M059J (cell line): ENCODE measurements at regions not wholly inside any gene's neighbourhood (a gene's known extent, or its start where the extent isn't known, plus 50 kb on each side); places are given as distances from the start of the nearest gene placed in this dataset.
"Not testable (repeated sequence)": the region's sequence is repeated elsewhere in the genome, so short reads cannot be mapped to it uniquely, and the experiment has no call there.

Experiments used
- DNase-seq: peaks from one replicate; pipeline ENCODE4 v3.0.0-alpha.2; 2012; ENCODE audit warnings: low read depth

DNA sequence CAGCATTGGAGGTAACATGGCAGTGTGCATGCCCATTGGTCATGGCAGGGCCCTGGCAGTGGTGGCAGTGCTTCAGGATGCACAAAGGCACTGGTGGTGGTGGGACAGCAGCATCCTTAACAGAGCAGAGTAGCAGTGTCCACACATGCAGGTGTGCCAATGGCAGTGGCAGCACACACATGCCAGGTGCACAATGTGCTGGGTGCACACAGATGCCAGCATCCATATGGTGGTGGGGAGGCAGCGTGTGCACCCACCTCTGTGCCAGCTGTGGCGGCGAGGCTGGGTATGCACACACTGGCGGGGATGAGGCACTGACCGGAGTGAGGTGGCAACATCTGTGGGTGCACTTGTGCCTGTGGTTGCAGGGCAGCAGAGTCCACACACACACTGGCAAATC, 150.6 kb downstream of the SI start:
- DNase-seq = no peak

DNA sequence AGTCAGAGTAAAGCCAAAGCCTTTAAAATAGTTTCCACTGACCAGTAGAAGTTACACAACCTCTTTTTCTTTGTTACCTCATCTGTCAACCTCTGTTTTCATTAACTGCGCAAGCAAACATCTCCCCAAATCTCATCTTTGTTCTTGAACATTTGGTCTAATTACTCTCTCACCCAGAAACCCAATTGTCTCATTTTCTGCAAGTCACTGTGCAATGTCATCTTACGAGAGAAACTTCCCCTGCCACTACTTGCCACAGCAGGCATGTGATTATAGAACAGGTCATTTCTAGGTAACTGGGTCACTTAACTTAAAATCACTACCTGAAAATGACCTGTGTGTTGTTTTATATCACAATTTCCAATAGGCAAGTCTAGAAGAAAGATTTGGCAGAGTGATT, 159.4 kb downstream of the SI start:
- DNase-seq = no peak

DNA sequence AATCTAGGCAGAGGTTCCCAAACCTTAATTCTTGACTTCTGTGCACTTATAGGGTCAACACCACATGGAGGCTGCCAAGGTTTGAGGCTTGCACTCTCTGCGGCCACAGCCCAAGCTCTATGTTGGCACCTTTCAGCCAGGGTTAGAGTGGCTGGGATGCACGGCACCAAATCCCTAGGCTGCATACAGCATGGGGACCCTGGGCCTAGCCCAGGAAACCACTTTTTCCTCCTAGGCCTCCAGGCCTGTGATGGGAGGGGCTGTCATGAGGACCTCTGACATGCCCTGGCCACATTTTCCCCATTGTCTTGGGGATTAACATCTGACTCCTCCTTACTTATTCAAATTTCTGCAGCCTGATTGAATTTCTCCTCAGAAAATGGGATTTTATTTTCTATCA, 165.4 kb downstream of the SI start:
- DNase-seq = no peak

DNA sequence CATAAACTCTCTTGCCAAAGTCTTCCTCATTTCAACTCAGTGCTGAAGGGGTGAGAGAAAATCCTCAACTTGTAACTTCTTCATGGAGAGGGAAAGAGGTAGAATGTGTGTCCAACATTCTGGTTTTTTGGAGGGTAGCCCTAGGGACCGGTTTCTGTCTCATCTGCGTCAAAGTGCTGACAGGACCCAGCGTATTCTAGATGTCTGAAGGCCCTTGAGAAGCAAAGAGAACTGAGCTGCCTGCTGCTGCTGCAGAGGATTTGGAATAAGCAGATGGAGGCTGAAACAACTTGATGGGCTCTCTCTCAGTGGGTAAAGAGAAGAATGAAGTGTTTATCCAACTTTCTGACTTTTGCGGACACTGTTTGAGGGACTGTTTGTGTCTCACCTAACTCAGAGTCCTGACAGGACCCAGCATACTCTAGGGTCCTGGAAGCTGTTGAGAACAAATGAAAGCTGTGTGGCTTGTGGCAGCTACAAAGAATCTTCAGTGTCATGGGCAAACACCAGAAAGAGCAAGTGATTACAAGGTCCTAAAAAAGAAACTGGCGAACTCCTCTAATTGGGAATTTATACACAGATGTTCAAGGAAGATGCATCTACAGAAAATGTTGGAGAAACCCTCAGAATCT, 174.4 kb downstream of the SI start:
- DNase-seq = peak; percentile 2

DNA sequence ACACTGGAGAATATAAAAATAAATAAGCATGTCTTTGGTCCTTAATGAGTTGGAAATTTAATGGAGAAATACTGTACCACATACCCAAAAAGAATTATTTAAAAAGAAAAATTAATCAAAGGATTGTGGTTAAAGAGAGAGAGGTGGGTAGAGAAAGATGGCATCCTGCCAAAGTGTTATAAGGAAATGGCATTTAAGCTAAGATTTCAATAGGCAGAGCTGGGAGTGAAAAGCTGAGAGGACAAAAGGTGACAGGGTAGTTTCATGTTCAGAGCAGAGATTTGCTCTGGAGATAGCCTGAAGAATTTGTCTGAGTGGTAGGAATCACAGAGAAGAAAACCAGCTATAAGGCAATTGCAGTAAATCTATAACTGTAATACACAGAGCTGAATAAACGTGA, 181.0 kb downstream of the SI start:
- DNase-seq = peak; percentile 3

DNA sequence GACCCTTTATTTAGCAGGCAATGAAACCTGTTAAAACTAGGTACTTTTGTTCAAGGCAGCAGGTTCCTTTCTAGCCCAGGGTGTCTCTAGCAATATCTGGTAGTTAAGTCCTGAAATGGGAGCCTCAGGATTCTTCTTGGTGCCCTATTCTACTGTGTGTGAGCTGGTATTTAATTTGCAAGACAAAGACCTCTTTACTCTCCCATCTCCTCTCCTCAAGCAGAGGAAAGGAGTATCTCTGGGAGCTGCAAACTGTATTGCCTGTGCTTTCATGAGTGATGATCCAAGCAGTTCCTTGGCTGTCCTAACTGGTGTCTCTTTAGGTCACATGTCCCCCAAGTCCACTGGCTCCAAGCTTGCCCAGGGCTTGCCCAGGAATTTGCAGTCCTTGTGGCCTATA, 188.2 kb downstream of the SI start:
- DNase-seq = no peak

DNA sequence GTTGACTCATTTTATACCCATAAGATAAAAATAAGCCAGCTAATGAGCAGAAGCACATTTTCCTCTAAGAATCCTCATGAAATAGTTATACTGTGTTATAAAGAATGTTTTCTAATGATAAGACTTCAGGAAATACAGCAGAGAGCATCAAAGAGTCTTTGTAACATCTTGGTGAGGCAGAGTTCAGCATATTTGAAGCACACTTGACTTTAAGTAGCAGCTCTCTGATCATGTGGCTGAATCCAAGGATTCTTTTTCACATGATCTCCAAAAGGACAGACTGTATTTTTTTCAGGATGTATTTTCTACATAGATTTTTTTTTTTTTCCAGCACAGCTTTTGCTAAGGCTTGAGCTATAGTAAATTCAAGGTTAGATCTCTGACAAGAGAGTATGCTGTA, 195.1 kb downstream of the SI start:
- DNase-seq = no peak

DNA sequence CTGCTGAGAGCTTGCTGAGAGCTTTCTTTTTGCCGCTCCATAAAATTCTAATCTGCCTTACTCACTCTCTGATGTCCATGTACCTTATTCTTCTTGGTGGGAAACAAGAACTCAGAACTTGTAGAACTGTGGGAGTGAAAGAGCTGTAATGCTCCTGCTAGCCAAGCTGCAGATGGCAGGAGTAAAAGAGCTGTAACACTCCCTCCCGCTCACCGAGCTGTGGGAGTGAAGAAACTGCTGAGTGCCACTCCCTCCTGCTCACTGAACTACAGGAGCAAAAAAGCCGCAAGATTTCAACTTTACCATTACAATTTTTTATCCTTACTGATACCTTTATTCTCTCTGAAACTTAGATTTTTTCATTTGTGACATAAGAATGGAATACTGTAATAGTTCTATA, 199.1 kb downstream of the SI start:
- peak; percentile 7 for DNase-seq

DNA sequence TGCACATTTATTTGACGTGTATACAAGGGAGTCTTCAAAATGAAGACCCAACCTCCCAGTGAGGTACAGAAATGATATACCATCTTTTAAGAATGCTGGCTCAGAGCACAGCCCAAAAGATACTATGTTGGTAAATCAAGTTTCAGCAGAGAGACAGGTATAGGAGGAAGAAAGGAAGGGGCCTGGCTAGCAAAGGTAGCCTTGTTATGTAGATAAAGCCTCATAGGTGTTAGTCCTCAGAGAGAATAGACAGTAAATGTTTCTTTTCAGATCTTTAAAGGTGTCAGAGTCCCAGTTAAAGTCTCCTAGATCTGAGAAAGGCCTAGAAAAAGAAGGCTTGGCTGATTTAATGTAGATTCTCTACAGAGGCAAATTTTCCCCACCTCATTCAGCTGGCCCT, 213.8 kb downstream of the SI start:
- no peak for DNase-seq

DNA sequence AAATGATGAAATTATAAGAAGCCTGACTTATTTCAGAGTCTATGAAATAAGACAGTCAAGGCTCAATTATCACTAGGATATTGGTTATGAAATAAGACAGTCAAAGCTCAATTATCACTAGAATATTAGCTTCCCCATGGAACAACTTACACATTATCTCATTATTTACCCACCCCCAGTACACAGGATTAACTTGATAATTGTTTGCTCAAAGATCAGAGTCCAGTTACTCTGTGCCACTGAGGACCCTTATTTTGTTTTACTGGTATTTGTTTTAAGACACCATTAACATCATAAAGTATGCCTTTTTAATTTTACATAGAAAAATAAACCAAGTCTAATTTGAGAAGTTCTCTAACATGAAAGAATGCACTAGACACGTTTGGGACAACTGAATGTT, 225.4 kb downstream of the SI start:
- DNase-seq = no peak

DNA sequence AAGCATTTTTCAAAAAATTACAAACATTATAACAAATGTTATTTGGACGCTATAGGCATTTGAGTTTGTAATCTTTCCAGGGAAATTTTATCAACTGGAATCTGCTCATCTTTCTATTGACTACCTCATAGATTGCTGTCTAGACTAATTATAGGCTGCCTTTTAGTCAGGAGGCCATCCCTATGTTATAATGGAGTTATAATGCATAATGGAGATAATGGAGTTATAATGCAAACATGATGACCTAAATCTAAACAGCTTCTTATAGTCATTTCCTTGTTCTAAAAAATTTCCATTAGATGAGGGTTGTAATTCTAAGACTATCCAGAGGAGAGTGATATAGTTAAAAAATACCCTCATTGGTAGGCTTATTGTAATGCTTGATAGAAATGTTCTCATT, 226.4 kb downstream of the SI start:
- no peak for DNase-seq

DNA sequence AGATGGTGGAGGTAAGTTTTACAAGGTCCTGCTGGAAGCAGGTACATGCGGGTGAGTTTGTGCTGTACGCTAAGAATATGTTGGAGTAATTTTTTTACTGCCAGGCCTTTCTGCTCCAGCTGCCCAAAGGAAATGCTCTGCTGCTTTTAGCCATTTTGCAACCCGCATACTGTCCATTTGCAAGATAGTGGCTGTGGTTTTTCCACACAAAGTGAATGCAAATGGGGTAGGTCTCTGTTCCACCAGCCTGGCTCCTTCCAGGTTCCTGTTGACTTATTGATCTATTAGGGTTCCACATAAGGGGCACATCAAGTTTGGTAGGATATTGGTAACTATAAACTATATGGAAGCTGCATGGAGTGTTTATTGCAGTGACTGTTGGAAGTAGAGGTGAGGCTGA, 227.1 kb downstream of the SI start:
- DNase-seq = no peak

DNA sequence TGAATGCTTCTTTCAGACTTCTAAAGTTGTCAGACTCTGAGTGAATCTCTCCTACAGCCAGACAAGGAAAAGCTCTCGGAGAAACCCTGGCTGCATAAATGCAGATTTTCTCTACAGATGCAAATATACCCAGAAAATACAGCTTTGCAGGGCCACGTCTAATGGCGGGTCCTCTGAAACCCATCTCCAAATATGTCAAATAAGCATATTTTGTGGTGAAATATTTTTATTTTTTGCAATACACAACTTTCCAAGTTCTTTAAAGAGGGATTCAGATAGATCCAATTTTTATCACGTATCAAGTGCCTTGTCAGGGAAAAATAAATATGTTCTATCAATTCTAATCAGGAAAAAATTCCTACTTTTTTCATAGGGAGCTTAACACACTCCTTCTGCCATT, 229.4 kb downstream of the SI start:
- no peak for DNase-seq

DNA sequence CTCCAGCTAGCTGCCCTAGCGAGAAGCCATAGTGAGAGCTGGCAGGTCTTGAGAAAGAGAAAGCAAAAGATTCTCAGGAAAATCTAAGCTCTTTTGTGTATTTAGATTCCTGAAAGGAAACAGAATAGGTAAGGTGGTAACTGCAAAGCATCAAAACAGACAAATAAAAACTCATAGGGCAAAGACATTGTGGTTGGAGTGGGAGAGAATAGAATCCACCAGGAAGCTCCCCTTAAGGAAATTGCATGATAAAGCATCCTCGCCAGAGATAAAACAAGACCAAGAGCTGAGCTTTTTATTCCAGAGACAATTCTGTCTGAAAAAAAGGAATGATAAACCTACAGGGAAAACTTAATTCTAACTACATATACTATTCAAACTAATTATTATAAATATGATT, 232.6 kb downstream of the SI start:
- no peak for DNase-seq

DNA sequence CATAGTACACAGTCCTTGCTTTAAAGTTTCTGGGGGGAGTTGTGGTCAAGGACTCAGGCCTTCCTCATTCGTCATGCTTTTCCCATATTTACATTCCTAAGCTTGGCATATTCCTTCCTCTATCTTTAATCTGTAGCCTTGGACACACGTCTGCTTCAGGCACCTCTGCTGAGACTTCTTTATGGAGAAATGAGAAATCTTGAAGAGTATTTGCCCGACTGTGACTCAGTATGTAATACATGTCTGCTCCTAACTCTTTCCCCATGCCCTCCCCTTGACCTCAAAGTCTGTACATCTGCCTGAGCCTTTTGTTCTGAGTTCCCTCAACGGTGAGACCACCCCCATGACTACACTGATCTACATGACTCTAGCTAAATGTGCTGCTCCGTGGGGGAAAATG, 246.1 kb downstream of the SI start:
- peak; percentile 40 for DNase-seq

DNA sequence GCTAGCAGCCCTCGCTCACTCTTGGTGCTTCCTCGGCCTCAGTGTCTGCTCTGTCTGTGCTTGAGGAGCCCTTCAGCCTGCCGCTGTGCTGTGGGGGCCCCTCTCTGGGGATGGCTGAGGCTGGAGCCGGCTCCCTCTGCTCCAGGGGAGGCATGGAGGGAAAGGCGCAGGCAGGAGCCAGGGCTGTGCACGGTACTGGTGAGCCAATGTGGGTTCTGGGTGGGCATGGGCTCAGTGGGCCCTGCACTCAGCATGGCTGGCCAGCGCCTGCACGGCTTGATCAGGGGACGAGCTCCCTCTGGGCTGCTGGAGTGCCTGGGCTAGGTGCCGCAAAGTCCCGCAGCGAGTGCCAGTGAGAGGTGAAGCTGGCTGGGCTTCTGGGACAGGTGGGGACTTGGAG, 260.0 kb downstream of the SI start:
- no peak for DNase-seq

DNA sequence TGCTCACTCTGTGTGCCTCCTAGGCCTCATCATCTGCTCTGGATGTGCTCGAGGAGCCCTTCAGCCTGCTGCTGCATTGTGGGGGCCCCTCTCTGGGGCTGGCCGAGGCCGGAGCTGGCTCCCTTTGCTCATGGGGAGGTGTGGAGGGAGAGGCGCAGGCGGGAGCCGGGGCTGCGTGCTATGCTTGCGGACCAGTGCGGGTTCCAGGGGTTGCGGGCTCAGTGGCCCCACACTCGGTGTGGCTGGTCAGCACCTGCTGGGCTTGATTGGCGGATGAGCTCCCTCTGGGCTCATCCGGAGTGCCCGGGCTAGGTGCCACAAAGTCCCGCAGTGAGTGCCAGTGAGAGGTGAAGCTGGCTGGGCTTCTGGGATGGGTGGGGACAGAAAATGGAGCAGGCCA, 264.2 kb downstream of the SI start:
- DNase-seq = no peak

DNA sequence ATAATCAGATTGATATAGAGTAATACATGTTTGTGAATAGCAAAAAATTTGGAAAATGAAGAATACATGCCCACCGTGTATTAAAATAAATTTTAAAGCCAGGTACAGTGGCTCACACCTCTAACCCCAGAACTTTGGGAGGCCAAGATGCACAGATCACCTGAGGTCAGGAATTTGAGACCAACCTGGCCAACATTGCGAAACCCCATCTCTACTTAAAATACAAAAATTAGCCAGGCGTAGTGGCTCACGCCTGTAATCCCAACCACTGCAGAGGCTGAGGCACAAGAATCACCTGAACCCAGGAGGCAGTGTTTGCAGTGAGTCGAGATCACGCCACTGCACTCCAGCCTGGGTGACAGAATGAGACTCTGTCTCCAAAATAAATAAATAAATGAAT, 266.3 kb downstream of the SI start:
- DNase-seq = no peak

DNA sequence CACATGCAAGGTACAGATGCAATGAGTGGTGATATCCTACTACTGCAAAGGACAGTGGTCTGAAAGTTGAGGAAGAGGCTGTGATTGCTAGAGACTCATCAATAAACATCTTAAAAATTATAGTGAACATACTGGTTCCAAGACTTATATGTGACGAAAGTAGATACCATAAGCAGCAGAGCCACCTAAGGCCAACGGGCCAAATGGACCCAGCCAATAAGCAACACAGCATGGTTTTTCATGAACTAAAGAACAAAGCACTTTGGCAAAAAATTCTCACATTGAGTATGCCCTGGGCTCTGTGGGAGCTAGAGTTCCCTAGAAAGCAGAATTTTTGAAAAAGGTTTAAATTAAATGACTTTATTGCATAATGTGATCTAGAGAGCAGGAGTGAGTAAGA, 272.1 kb downstream of the SI start:
- DNase-seq = peak; percentile 3

DNA sequence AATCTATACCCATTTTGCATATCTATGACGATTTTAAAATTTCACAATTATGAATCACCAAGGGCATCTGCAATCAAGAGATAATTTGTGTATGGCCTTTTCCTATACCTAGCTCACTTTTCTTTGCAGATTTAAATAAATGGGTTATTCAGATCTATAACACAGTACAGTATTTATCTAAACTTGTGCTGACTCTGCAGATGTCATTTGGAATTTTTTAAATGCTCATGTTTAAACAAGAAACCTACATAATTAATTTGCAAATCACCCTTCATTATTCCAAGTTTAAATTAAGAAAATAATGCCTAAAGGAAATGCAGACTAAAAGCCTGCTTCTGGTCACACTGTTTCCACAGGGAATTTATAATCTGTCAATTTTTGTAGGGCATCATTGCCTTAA, 284.2 kb downstream of the SI start:
- no peak for DNase-seq

DNA sequence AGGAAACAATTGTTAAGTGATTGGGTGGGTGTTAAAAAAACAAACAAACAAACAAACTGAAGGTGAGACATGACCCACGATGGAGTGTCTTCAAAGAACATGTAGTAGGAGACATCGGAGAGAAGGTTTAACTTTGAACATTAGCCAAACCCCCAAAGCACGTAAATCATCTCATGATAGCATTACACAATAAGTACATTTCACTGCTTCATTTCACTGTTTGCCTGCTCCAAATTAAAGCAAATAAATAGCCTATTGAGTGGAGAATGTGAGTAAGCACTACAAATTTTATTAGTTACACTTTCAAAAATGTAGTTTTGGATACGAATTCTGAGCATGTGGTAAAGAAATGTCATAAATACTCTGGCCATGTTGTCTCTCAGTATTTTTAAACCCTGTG, 287.0 kb downstream of the SI start:
- no peak for DNase-seq

DNA sequence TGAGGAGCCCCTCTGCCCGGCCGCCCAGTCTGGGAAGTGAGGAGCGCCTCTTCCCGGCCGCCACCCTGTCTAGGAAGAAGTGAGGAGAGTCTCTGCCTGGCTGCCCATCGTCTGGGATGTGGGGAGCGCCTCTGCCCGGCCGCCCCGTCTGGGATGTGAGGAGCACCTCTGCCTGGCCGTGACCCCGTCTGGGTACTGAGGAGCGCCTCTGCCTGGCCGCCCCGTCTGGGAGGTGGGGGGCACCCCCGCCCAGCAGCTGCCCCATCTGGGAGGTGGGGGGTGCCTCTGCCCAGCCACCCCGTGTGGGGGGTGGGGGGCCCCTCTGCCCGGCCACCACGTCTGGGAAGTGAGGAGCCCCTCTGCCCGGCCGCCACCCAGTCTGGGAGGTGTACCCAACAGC, 293.9 kb downstream of the SI start:
- DNase-seq = not testable (repeated sequence)

DNA sequence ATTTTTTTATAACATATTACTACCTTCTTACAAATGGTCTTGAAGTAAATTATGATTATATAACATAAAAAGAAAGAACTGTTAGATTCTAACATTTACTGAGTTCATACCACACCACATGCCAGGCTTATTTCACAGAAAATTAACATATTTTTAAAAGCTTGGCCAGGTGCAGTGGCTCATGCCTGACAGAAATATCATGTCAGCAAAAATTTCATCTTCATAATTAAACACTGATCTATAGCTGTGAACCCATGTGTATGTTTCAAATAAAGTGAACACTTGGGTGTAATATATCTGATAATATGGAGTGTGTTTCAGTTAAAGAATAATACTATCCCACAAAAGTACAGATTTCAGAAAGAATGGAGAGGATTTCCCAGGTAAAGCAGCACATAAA, 296.5 kb downstream of the SI start:
- no peak for DNase-seq

DNA sequence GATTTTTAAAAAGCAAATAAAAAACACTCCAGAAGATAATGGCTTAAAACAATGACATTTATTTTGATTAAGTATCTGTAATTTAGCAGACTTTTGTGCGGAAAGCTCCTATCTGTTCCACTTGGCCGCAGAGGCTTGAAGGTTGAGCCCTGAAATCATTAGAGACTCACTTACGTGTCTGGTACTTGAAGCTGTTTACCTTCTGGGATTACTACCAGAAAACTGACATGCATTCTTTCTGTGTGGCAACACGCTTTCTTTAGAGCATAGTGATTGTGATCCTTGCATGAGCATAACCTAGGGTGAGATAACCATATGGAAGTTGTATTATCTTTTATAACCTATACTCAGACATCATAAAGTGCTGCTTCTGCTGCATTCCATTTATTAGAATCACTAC, 298.5 kb downstream of the SI start:
- no peak for DNase-seq

DNA sequence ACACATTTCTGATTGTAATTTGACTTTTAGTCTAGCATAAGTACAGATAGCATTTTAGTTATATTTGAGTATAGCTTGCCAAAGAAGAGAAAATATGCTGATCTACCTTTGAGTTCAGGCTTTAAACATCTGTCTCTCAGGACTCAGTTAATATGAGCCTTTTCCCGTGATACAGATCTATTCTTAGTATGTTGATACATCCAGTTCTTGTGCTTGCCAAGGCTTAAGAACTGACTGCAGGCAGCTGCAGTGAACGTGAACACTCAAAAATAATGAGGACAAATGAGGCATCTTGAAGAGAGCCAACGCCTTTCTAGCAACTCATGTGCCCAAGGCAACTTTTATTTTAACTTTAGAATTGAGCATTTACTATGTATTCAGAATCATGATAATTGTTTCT, 325.5 kb downstream of the SI start:
- DNase-seq = no peak
